ENCODE measurements at regions not wholly inside any gene's neighbourhood (a gene's known extent, or its start where the extent isn't known, plus 50 kb on each side); places are given as distances from the start of the nearest gene placed in this dataset.

DNA sequence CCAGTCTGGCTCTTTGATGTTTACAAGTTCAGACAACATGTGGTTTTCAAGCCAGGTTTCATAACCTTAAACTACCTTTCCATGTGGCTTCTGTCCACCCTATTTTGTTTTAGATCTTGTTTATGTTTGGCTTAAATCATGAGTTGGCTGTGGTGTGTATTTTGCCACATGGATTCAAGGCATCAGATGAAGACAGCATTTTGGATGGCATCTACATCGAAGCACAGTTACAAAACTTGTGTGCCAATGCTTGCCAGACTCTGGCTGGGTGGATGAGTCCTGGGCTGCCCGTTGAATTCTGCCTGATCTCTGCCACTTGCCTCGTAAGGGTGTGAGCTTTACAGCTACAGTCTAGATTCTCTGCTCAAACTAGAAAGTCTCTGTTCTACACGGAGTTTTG, 335.3 kb downstream of the MYCN start:
- ChIA-PET POLR2A (ENCODE audit: unreplicated experiment) (no interaction called here), CTCF (no interaction called here)
- no peak for DNase-seq
- Histone ChIP-seq H2BK120ac (ENCODE audit: low read depth, low read length) (no peak overlapping the region), H3K18ac (ENCODE audit: low read depth, low read length) (no peak overlapping the region), H2BK20ac (ENCODE audit: low read depth, low read length) (no peak overlapping the region), H3K4me2 (ENCODE audit: low read depth, low read length) (no peak overlapping the region), H2AK9ac (replicated peaks; ENCODE audit: low read depth, low read length, poor library complexity) (no peak overlapping the region), H2BK5ac (ENCODE audit: low read depth, low read length, poor library complexity, severe bottlenecking) (no peak overlapping the region), H3K4me1 (ENCODE audit: control insufficient read depth, insufficient read depth, low read length) (no peaks in the 10 kb centered on the region), H3K23ac (ENCODE audit: low read depth, low read length) (no peak overlapping the region), H3K4me3 (ENCODE audit: insufficient read depth, low read depth, low read length) (no peak overlapping the region), H3K14ac (replicated peaks; ENCODE audit: low read depth, low read length) (no peak overlapping the region), H4K20me1 (ENCODE audit: insufficient read depth, low read length) (no peaks in the 10 kb centered on the region), H4K5ac (ENCODE audit: low read depth, low read length) (no peak overlapping the region), H3K9me3 (ENCODE audit: control insufficient read depth, insufficient read depth, low read length) (peaks cover 31% of the 10 kb centered on the region), H2BK15ac (ENCODE audit: low read depth, low read length) (no peak overlapping the region), H3K79me1 (ENCODE audit: low read depth in 1 of 2, low read length in 2 of 2) (no peaks in the 10 kb centered on the region), H3K56ac (ENCODE audit: extremely low read depth, insufficient read depth, low read length) (no peak overlapping the region), H3K27ac (ENCODE audit: insufficient read depth, low read length) (no peak overlapping the region), H3K4ac (ENCODE audit: low read depth, low read length) (no peak overlapping the region), H3K36me3 (ENCODE audit: control insufficient read depth, insufficient read depth, low read length) (no peaks in the 10 kb centered on the region), H2AFZ (replicated peaks; ENCODE audit: low read length, poor library complexity) (no peak overlapping the region), H3K9me1 (ENCODE audit: insufficient read depth, low read length) (no peaks in the 10 kb centered on the region), H2AK5ac (ENCODE audit: low read depth, low read length) (no peak overlapping the region), H4K91ac (ENCODE audit: insufficient read depth, low read depth, low read length) (no peak overlapping the region), H4K8ac (ENCODE audit: low read depth in 2 of 2, low read length in 2 of 2) (no peak overlapping the region), H3K9ac (ENCODE audit: low read depth, low read length) (no peak overlapping the region), H3K27me3 (ENCODE audit: control insufficient read depth, insufficient read depth, low read length) (no peaks in the 10 kb centered on the region)
- WGBS, 2 experiments (ENCODE audit: extremely low coverage in 2 of 2, insufficient read length in 1 of 2), result no CpG with 5 or more reads among the region's 4 CpGs
- no peak for ATAC-seq (ENCODE audit: low read depth)
- BruUV-seq (replicated peaks), result no TSS peak
- intact Hi-C loops (cut with micrococcal nuclease), result no loop called here
- dilution Hi-C loops (cut with HindIII; ENCODE audit: low sequenced_read_pairs, unreplicated experiment), result no loop called here
- in situ Hi-C loops (cut with MboI; ENCODE audit: low sequenced_read_pairs), result no loop called here
- TF ChIP-seq RFX5 (IDR thresholded peaks at IDR 0.05; ENCODE audit: low read depth, low read length) (no peak), NFE2L2 (IDR thresholded peaks at IDR 0.05; ENCODE audit: low read depth, low read length) (no peak), RCOR1 (IDR thresholded peaks at IDR 0.05; ENCODE audit: insufficient replicate concordance, low read length) (no peak), MAFK (IDR thresholded peaks at IDR 0.05; ENCODE audit: low read depth, low read length) (no peak), CEBPB (IDR thresholded peaks at IDR 0.05; ENCODE audit: low read depth, low read length) (no peak), MAZ (IDR thresholded peaks at IDR 0.05; ENCODE audit: borderline replicate concordance, low read depth, low read length) (no peak), BHLHE40 (IDR thresholded peaks at IDR 0.05; ENCODE audit: low read depth, low read length) (no peak), MXI1 (IDR thresholded peaks at IDR 0.05; ENCODE audit: borderline replicate concordance, low read depth, low read length) (no peak), CHD1 (IDR thresholded peaks at IDR 0.05; ENCODE audit: low read depth, low read length) (no peak), FOS (IDR thresholded peaks at IDR 0.05; ENCODE audit: low read depth, low read length) (no peak)
- TF ChIP-seq, protein P1, sequence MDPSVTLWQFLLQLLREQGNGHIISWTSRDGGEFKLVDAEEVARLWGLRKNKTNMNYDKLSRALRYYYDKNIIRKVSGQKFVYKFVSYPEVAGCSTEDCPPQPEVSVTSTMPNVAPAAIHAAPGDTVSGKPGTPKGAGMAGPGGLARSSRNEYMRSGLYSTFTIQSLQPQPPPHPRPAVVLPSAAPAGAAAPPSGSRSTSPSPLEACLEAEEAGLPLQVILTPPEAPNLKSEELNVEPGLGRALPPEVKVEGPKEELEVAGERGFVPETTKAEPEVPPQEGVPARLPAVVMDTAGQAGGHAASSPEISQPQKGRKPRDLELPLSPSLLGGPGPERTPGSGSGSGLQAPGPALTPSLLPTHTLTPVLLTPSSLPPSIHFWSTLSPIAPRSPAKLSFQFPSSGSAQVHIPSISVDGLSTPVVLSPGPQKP (IDR thresholded peaks at IDR 0.05; ENCODE audit: borderline replicate concordance, low read depth, low read length), result no peak

Measured in IMR-90 (cell line).